ENCODE measurements at regions not wholly inside any gene's neighbourhood (a gene's known extent, or its start where the extent isn't known, plus 50 kb on each side); places are given as distances from the start of the nearest gene placed in this dataset.

GRCh38 chr3:56909349-56909748, 107.6 kb upstream of the ARHGEF3 start:
- Histone ChIP-seq H4K20me1 (ENCODE audit: insufficient read depth, low read length) (no peaks in the 10 kb centered on the region; the same call in 1 of the 2 replicates), H3K9ac (ENCODE audit: low read depth, low read length) (no peak overlapping the region), H3K4me3 (ENCODE audit: low read depth in 1 of 2, low read length in 2 of 2) (no peak overlapping the region), H3K27me3 (ENCODE audit: insufficient read depth, low read length, poor library complexity) (no peaks in the 10 kb centered on the region), H2AFZ (ENCODE audit: low read depth, low read length) (no peak overlapping the region), H3K27ac (ENCODE audit: low read length) (no peak overlapping the region), H3K4me1 (ENCODE audit: insufficient read depth, low read length) (peaks cover 12% of the 10 kb centered on the region), H3K4me2 (ENCODE audit: insufficient read depth, low read length) (no peak overlapping the region), H3K36me3 (ENCODE audit: insufficient read depth, low read length) (no peaks in the 10 kb centered on the region), H3K9me3 (ENCODE audit: insufficient read depth, low read length, severe bottlenecking) (no peaks in the 10 kb centered on the region), H3K79me2 (ENCODE audit: insufficient read depth, low read length) (peaks cover 93% of the 10 kb centered on the region)
- DNase-seq (no peak), ATAC-seq (ENCODE audit: insufficient read depth, low read depth) (no peak)
- TF ChIP-seq, protein P1, sequence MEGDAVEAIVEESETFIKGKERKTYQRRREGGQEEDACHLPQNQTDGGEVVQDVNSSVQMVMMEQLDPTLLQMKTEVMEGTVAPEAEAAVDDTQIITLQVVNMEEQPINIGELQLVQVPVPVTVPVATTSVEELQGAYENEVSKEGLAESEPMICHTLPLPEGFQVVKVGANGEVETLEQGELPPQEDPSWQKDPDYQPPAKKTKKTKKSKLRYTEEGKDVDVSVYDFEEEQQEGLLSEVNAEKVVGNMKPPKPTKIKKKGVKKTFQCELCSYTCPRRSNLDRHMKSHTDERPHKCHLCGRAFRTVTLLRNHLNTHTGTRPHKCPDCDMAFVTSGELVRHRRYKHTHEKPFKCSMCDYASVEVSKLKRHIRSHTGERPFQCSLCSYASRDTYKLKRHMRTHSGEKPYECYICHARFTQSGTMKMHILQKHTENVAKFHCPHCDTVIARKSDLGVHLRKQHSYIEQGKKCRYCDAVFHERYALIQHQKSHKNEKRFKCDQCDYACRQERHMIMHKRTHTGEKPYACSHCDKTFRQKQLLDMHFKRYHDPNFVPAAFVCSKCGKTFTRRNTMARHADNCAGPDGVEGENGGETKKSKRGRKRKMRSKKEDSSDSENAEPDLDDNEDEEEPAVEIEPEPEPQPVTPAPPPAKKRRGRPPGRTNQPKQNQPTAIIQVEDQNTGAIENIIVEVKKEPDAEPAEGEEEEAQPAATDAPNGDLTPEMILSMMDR (IDR thresholded peaks at IDR 0.05; ENCODE audit: borderline replicate concordance, extremely low read depth, low read length, poor library complexity, severe bottlenecking), result no peak
- TF ChIP-seq EZH2 (IDR thresholded peaks at IDR 0.05; ENCODE audit: borderline replicate concordance, low read depth, low read length, severe bottlenecking), result no peak

- no peak overlapping the region for H3K9ac ChIP-seq (ENCODE audit: low read depth, low read length)
- no peak overlapping the region for H3K27ac ChIP-seq (ENCODE audit: low read length)
- H3K36me3 ChIP-seq (ENCODE audit: insufficient read depth, low read length), result no peaks in the 10 kb centered on the region
- H3K4me1 ChIP-seq (ENCODE audit: insufficient read depth, low read length), result no peaks in the 10 kb centered on the region
- DNase-seq (no peak), ATAC-seq (ENCODE audit: insufficient read depth, low read depth) (no peak)
- H3K27me3 ChIP-seq (ENCODE audit: insufficient read depth, low read length, poor library complexity), result no peaks in the 10 kb centered on the region
- no peak overlapping the region for H3K4me2 ChIP-seq (ENCODE audit: insufficient read depth, low read length)
- TF ChIP-seq, protein P1 (IDR thresholded peaks at IDR 0.05; ENCODE audit: borderline replicate concordance, extremely low read depth, low read length, poor library complexity, severe bottlenecking), result no peak
- no peak for TF ChIP-seq EZH2 (IDR thresholded peaks at IDR 0.05; ENCODE audit: borderline replicate concordance, low read depth, low read length, severe bottlenecking)
- no peaks in the 10 kb centered on the region; the same call in 1 of the 2 replicates for H4K20me1 ChIP-seq (ENCODE audit: insufficient read depth, low read length)
- H3K9me3 ChIP-seq (ENCODE audit: insufficient read depth, low read length, severe bottlenecking), result no peaks in the 10 kb centered on the region
- peaks cover 90% of the 10 kb centered on the region for H3K79me2 ChIP-seq (ENCODE audit: insufficient read depth, low read length)
- no peak overlapping the region for H2AFZ ChIP-seq (ENCODE audit: low read depth, low read length)
- no peak overlapping the region for H3K4me3 ChIP-seq (ENCODE audit: low read depth in 1 of 2, low read length in 2 of 2)
Observed at GRCh38 chr3:56908004-56908403, 106.3 kb upstream of the ARHGEF3 start.

DNA sequence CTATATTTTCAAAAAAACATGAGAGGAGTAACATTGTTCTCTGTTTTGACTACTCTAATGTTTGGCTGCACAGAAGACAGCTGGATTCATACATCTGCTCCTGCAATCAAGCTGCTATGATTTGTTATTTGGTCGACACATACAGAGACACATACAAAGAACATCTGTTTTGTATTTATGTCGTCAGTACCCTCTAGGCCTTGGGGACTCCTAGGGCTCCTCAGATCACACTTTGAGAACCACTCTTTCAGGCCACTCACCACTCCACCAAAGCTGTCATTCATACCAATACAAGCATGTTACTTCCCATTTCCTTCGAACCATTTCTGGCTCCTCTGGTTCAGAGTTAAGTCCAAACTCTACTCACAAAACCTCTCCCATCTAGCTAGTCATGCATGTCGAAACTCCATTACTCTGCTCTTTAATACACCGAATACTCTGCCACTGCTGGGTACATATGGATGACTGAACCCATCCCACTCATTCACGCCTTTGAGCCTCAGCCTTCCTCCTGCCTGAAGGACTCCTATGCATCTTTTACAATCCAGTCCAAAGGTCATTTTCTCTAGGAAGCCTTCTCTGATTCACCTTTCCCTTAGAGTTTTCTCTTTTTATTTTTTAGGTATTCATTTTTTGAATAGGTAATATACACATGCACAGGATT, 102.9 kb upstream of the ARHGEF3 start:
- ATAC-seq (ENCODE audit: insufficient read depth, low read depth) (no peak), DNase-seq (no peak)
- Histone ChIP-seq H3K9me3 (ENCODE audit: insufficient read depth, low read length, severe bottlenecking) (no peaks in the 10 kb centered on the region), H3K79me2 (ENCODE audit: insufficient read depth, low read length) (peaks cover 90% of the 10 kb centered on the region), H2AFZ (ENCODE audit: low read depth, low read length) (no peak overlapping the region), H3K4me2 (ENCODE audit: insufficient read depth, low read length) (no peak overlapping the region), H3K36me3 (ENCODE audit: insufficient read depth, low read length) (no peaks in the 10 kb centered on the region), H3K4me3 (ENCODE audit: low read depth in 1 of 2, low read length in 2 of 2) (no peak overlapping the region), H3K27ac (ENCODE audit: low read length) (no peak overlapping the region), H3K27me3 (ENCODE audit: insufficient read depth, low read length, poor library complexity) (no peaks in the 10 kb centered on the region), H4K20me1 (ENCODE audit: insufficient read depth, low read length) (no peaks in the 10 kb centered on the region; the same call in 1 of the 2 replicates), H3K9ac (ENCODE audit: low read depth, low read length) (no peak overlapping the region), H3K4me1 (ENCODE audit: insufficient read depth, low read length) (no peaks in the 10 kb centered on the region)
- no peak for TF ChIP-seq EZH2 (IDR thresholded peaks at IDR 0.05; ENCODE audit: borderline replicate concordance, low read depth, low read length, severe bottlenecking)
- TF ChIP-seq, protein P1 (IDR thresholded peaks at IDR 0.05; ENCODE audit: borderline replicate concordance, extremely low read depth, low read length, poor library complexity, severe bottlenecking), result no peak
